ENCODE measurements at regions not wholly inside any gene's neighbourhood (a gene's known extent, or its start where the extent isn't known, plus 50 kb on each side); places are given as distances from the start of the nearest gene placed in this dataset.

GRCh38 chr1:90161625-90162024 is 166.7 kb downstream of the ZNF326 start:
- TF ChIP-seq, protein P1, sequence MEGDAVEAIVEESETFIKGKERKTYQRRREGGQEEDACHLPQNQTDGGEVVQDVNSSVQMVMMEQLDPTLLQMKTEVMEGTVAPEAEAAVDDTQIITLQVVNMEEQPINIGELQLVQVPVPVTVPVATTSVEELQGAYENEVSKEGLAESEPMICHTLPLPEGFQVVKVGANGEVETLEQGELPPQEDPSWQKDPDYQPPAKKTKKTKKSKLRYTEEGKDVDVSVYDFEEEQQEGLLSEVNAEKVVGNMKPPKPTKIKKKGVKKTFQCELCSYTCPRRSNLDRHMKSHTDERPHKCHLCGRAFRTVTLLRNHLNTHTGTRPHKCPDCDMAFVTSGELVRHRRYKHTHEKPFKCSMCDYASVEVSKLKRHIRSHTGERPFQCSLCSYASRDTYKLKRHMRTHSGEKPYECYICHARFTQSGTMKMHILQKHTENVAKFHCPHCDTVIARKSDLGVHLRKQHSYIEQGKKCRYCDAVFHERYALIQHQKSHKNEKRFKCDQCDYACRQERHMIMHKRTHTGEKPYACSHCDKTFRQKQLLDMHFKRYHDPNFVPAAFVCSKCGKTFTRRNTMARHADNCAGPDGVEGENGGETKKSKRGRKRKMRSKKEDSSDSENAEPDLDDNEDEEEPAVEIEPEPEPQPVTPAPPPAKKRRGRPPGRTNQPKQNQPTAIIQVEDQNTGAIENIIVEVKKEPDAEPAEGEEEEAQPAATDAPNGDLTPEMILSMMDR (IDR thresholded peaks at IDR 0.05; ENCODE audit: low read depth, low read length, missing control alignments), result no peak
- H3K4me3 ChIP-seq (ENCODE audit: low read depth, low read length), result no peak overlapping the region
- DNase-seq (ENCODE audit: low read depth), result no peak
- in situ Hi-C loops (cut with HindIII; ENCODE audit: low sequenced_read_pairs), result no loop called here

DNA sequence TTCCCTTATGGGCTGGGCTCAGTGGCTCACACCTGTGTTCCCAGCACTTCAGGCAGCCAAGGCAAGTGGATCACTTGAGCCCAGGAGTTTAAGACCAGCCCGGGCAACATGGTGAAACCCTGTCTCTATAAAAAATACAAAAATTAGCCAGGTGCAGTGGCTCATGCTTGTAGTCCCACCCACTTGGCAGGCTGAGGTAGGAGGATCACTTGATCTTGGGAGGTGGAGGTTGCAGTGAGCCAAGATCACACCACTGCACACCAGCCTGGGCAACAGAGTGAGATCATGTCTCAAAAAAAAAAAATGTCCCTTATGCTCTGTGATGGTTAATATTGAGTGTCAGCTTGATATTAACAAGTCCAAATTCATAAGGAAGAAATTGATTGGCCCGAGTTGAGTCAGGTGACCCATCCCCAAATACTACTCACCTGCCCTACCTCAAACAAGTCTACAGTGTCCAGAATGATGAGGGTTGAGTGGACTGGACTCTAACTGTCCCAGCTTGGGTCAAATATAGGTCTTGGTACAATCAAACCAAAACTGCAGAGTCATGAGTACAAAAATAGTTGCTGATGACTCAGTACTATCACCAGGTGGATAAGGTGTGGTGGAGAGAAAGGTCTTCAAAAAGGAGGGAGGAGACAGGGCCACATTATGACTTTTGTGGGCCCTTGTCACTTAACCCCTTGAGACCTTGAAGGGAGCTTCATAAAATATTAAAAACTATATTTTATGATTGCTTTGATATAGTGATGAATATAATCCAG is 161.0 kb downstream of the ZNF326 start:
- H3K4me3 ChIP-seq (ENCODE audit: low read depth, low read length), result no peak overlapping the region
- TF ChIP-seq, protein P1 (IDR thresholded peaks at IDR 0.05; ENCODE audit: low read depth, low read length, missing control alignments), result no peak
- no peak for DNase-seq (ENCODE audit: low read depth)
- in situ Hi-C loops (cut with HindIII; ENCODE audit: low sequenced_read_pairs), result no loop called here

DNA sequence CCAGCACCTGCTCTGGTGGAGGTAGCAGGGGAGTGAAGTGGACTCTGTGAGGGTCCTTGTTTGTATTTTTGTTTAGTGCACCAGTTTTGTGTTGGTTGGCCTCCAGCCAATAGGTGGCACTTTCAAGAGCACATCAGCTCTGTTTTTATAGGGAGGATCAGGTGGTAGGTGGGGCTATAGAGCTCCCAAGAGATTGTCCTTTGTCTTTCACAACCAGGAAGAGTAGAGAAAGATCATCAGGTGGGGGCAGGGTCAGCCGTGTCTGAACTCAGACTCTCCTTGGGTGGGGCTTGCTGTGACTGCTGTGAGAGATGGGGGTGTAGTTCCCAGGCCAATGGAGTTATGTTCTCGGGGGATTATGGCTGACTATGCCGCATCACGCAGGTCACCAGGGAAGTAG is 159.8 kb downstream of the ZNF326 start:
- no peak for DNase-seq (ENCODE audit: low read depth)
- TF ChIP-seq, protein P1 (IDR thresholded peaks at IDR 0.05; ENCODE audit: low read depth, low read length, missing control alignments), result no peak
- in situ Hi-C loops (cut with HindIII; ENCODE audit: low sequenced_read_pairs), result no loop called here
- H3K4me3 ChIP-seq (ENCODE audit: low read depth, low read length), result no peak overlapping the region

DNA sequence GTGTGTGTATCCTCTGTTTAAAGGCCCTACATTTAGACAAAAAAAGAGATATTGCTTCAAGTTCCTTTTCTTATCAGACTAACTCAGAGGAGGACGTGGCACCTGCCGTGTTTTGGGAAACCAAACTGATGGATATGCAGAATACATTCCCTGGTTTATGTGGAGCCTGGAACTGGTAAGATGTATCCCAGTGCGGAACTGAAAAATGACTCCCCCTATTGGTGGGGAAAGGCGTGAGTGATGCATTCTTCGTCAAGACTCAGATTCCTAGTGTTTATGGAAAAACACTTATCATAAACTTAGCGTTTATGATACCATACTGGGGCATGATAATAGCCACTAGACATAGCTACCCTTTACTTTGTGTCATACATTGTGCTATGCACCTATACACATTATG is 154.2 kb downstream of the ZNF326 start:
- no peak overlapping the region for H3K4me3 ChIP-seq (ENCODE audit: low read depth, low read length)
- DNase-seq (ENCODE audit: low read depth), result no peak
- in situ Hi-C loops (cut with HindIII; ENCODE audit: low sequenced_read_pairs), result no loop called here
- TF ChIP-seq, protein P1 (IDR thresholded peaks at IDR 0.05; ENCODE audit: low read depth, low read length, missing control alignments), result no peak

DNA sequence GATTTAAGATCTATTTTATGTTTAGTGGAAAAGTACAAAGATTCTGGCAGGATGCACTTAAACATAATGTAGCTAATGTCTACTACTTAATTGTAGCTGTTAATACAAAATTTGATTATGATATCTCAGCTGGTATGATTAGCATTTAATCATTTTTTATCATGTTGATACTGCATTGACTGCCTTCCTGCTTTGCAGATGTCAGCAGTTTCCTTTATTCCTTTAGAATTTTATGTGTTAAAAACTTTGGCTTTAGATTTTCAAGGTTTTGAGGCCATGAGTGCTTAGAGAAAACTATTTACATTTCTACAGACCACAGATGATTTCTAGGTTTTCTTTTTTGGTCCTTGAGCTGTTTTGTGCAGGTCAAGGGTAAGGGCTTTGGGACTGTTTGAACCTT is 152.2 kb downstream of the ZNF326 start:
- no peak overlapping the region for H3K4me3 ChIP-seq (ENCODE audit: low read depth, low read length)
- in situ Hi-C loops (cut with HindIII; ENCODE audit: low sequenced_read_pairs), result no loop called here
- TF ChIP-seq, protein P1 (IDR thresholded peaks at IDR 0.05; ENCODE audit: low read depth, low read length, missing control alignments), result no peak
- no peak for DNase-seq (ENCODE audit: low read depth)

DNA sequence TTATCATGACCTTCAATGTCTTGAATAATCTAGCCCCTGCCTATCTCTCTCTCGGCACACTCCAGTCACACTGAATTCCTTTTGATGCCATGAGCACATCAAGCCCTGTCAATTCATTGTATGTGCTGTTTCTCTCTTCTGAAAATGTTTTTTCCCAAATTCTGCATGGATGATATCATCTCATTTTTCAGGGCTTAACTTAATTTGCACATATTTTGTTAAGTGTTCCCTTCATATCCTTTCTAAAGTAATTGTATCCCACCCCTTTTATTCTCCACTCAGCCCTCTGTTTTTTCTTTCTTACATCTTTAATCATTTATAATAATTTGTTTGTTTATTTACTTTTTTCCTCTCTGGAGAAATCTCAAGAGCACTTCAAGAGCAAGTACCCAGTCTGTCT is 149.9 kb downstream of the ZNF326 start:
- in situ Hi-C loops (cut with HindIII; ENCODE audit: low sequenced_read_pairs), result no loop called here
- no peak for DNase-seq (ENCODE audit: low read depth)
- TF ChIP-seq, protein P1 (IDR thresholded peaks at IDR 0.05; ENCODE audit: low read depth, low read length, missing control alignments), result no peak
- H3K4me3 ChIP-seq (ENCODE audit: low read depth, low read length), result no peak overlapping the region

All from astrocyte of the cerebellum (primary cell).